ENCODE measurements at regions not wholly inside any gene's neighbourhood (a gene's known extent, or its start where the extent isn't known, plus 50 kb on each side); places are given as distances from the start of the nearest gene placed in this dataset.

- no peak for TF ChIP-seq CTCF (IDR thresholded peaks at IDR 0.05)
- no peak for TF ChIP-seq POLR2A (IDR thresholded peaks at IDR 0.05; ENCODE audit: low read depth)
- no peak for TF ChIP-seq EP300 (IDR thresholded peaks at IDR 0.05)
- no peak for TF ChIP-seq POLR2AphosphoS5 (IDR thresholded peaks at IDR 0.05)
Measured at GRCh38 chr3:163614886-163615285, 1463.4 kb downstream of the SI start.
